ENCODE measurements at regions not wholly inside any gene's neighbourhood (a gene's known extent, or its start where the extent isn't known, plus 50 kb on each side); places are given as distances from the start of the nearest gene placed in this dataset.

GRCh38 chr4:22336822-22337221, 179.0 kb downstream of the ADGRA3 start:
- peaks cover 0 to 8% of the 10 kb centered on the region in 2 donors for H3K36me3 ChIP-seq (ENCODE audit: insufficient read depth in 1 of 2, low read depth in 1 of 2)
- no peak overlapping the region for H3K4me3 ChIP-seq
- no peak for DNase-seq
- ATAC-seq = no peak
- H3K27ac ChIP-seq = no peak overlapping the region
- WGBS, 3 donors = 94 to 98% (median 94%) methylated on average over 6 of the region's 6 CpGs
- no peaks in the 10 kb centered on the region for H3K27me3 ChIP-seq (ENCODE audit: insufficient read depth in 3 of 3, low read length in 2 of 3)
- H3K9me3 ChIP-seq = no peaks in the 10 kb centered on the region
- intact Hi-C loops (cut with DNase I) = no loop called here
- no peak for TF ChIP-seq CTCF (IDR thresholded peaks at IDR 0.05)
- H3K4me1 ChIP-seq = no peaks in the 10 kb centered on the region

GRCh38 chr4:22334155-22334554, 181.7 kb downstream of the ADGRA3 start:
- no peak for TF ChIP-seq CTCF (IDR thresholded peaks at IDR 0.05)
- Histone ChIP-seq H3K4me1 (no peaks in the 10 kb centered on the region), H3K36me3 (ENCODE audit: insufficient read depth in 1 of 2, low read depth in 1 of 2) (peaks cover 0 to 15% of the 10 kb centered on the region in 2 donors), H3K27me3 (ENCODE audit: insufficient read depth in 3 of 3, low read length in 2 of 3) (no peaks in the 10 kb centered on the region), H3K27ac (no peak overlapping the region), H3K4me3 (no peak overlapping the region), H3K9me3 (no peaks in the 10 kb centered on the region)
- intact Hi-C loops (cut with DNase I) = no loop called here
- ATAC-seq (no peak), DNase-seq (no peak)
- 91 to 95% (median 94%) methylated on average over 2 of the region's 2 CpGs for WGBS, 3 donors

DNA sequence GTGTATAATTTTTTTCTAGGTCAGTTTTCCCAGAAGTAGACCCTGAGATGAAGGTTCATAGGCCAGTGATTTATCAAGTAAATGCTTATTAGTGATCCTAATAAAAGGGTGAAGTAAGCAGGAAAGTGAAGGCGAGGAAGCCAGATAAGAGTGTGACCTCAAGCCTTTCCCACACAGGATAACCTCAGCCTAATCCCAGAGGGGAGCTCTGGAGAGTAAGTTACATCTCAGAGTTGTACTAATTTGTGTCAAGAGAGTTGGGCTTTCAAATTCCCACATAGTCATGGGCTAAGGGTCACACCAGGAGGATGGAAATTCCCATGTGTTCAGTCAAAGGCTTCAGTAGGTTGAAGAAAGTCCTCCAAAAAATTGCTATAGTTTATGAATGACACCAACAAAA, 191.4 kb downstream of the ADGRA3 start:
- no peak overlapping the region for H3K4me3 ChIP-seq
- DNase-seq = no peak
- intact Hi-C loops (cut with DNase I) = no loop called here
- no peak for ATAC-seq
- 67 to 85% (median 73%) methylated on average over 1 of the region's 1 CpG for WGBS, 3 donors
- H3K27ac ChIP-seq = no peak overlapping the region
- no peaks in the 10 kb centered on the region for H3K27me3 ChIP-seq (ENCODE audit: insufficient read depth in 3 of 3, low read length in 2 of 3)
- no peaks in the 10 kb centered on the region for H3K9me3 ChIP-seq
- H3K4me1 ChIP-seq = no peaks in the 10 kb centered on the region
- no peak for TF ChIP-seq CTCF (IDR thresholded peaks at IDR 0.05)
- H3K36me3 ChIP-seq (ENCODE audit: insufficient read depth in 1 of 2, low read depth in 1 of 2) = peaks cover 0 to 10% of the 10 kb centered on the region in 2 donors

- H3K4me3 ChIP-seq = no peak overlapping the region
- ATAC-seq (no peak), DNase-seq (no peak)
- H3K9me3 ChIP-seq = no peaks in the 10 kb centered on the region
- 87 to 92% (median 88%) methylated on average over 2 of the region's 2 CpGs for WGBS, 3 donors
- no peak for TF ChIP-seq CTCF (IDR thresholded peaks at IDR 0.05)
- H3K27me3 ChIP-seq (ENCODE audit: insufficient read depth in 3 of 3, low read length in 2 of 3) = no peaks in the 10 kb centered on the region
- H3K27ac ChIP-seq = no peak overlapping the region
- no peaks in the 10 kb centered on the region for H3K4me1 ChIP-seq
- H3K36me3 ChIP-seq (ENCODE audit: insufficient read depth in 1 of 2, low read depth in 1 of 2) = peaks cover 0 to 7% of the 10 kb centered on the region in 2 donors
- intact Hi-C loops (cut with DNase I) = no loop called here
Measured at GRCh38 chr4:22323691-22324090, 192.2 kb downstream of the ADGRA3 start.

DNA sequence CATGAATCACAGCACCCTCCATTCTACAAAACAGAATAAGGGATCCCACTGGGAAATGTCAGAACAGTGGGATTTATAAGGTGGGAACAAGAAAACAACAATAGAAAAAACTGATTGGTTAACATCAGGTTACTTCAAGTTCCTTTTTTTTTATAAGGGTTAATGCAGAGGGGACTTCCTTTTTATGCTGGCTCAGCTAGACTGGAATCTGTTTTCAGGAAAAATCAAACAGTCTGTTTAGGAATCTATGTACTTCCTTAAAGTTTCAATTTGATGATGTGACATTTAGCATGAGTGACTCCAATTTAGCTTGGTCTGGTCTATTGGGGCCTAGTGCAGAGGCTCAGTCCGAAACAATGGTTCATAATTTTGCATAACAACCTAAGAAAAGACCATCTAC, 192.9 kb downstream of the ADGRA3 start:
- Histone ChIP-seq H3K4me1 (no peaks in the 10 kb centered on the region), H3K36me3 (ENCODE audit: insufficient read depth in 1 of 2, low read depth in 1 of 2) (peaks cover 0 to 4% of the 10 kb centered on the region in 2 donors), H3K4me3 (no peak overlapping the region), H3K9me3 (no peaks in the 10 kb centered on the region), H3K27ac (no peak overlapping the region), H3K27me3 (ENCODE audit: insufficient read depth in 3 of 3, low read length in 2 of 3) (no peaks in the 10 kb centered on the region)
- WGBS, 3 donors = 0 to 89% (median 50%) methylated on average over 1 of the region's 1 CpG
- intact Hi-C loops (cut with DNase I) = no loop called here
- DNase-seq (no peak), ATAC-seq (no peak)
- no peak for TF ChIP-seq CTCF (IDR thresholded peaks at IDR 0.05)
